Parathyroid adenoma (tissue), 2 donors: ENCODE measurements at regions not wholly inside any gene's neighbourhood (a gene's known extent, or its start where the extent isn't known, plus 50 kb on each side); places are given as distances from the start of the nearest gene placed in this dataset.

Experiments used
- H2AFZ ChIP-seq: fragments of 300-600 bp; sonication (generic); one replicate; pipeline ENCODE4 v1.7.0; 2017; ENCODE audit warnings: antibody characterized with exemption, mild to moderate bottlenecking
- H3K27ac ChIP-seq: fragments of 300-600 bp; sonication (generic); one replicate; pipeline ENCODE4 v1.7.0; 2017
- H3K27me3 ChIP-seq: fragments of 300-600 bp; sonication (generic); one replicate; pipeline ENCODE4 v1.7.0; 2017; ENCODE audit warnings: low read length; ENCODE audit not compliant: control insufficient read depth, insufficient read depth
- H3K36me3 ChIP-seq: fragments of 300-600 bp; sonication (generic); one replicate; pipeline ENCODE4 v1.7.0; 2017; ENCODE audit warnings: low read length; ENCODE audit not compliant: control insufficient read depth, insufficient read depth
- H3K4me1 ChIP-seq: fragments of 300-600 bp; sonication (generic); one replicate; pipeline ENCODE4 v1.7.0; 2017; ENCODE audit warnings: control low read depth
- H3K4me2 ChIP-seq: fragments of 300-600 bp; sonication (generic); one replicate; pipeline ENCODE4 v1.7.0; 2017; ENCODE audit warnings: low read length
- H3K4me3 ChIP-seq: fragments of 300-600 bp; sonication (generic); one replicate; pipeline ENCODE4 v1.7.0; 2017; ENCODE audit warnings: low read depth, low read length
- H3K79me2 ChIP-seq: fragments of 300-600 bp; sonication (generic); one replicate; pipeline ENCODE4 v1.7.0; 2017; ENCODE audit warnings: control low read depth
- H3K9ac ChIP-seq: fragments of 300-600 bp; sonication (generic); one replicate; pipeline ENCODE4 v1.7.0; 2017; ENCODE audit warnings: mild to moderate bottlenecking
- H3K9me3 ChIP-seq: fragments of 300-600 bp; sonication (generic); one replicate; pipeline ENCODE4 v1.7.0; 2017; ENCODE audit warnings: low read length; ENCODE audit not compliant: control insufficient read depth
- TF ChIP-seq, protein P1 (sequence below): fragments of 300-600 bp; sonication (generic); IDR thresholded peaks from one replicate; pipeline ENCODE4 v1.7.0; 2017; ENCODE audit warnings: antibody characterized with exemption, mild to moderate bottlenecking
- donor health status: primary hyperparathyroidism.

DNA sequence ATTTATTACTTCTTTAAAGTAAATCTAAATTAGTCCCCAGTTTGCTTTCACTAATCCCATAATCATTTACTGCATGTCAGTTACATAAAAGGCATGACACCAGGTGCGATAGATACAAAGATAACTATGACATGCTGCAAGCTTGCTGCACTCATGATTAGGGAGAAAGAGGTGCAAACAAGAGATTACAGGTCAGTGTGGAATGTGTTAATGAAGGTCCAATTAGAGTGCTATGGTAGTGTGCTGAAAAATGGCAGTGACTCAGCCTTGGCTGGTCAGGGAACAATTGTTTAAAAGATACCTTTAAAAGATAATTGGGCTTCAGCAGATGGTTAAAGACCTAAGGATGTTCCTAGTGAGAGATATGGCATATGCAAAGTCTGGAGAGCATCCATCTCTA lies 352.6 kb upstream of the TGFBR2 start:
- TF ChIP-seq, protein P1, sequence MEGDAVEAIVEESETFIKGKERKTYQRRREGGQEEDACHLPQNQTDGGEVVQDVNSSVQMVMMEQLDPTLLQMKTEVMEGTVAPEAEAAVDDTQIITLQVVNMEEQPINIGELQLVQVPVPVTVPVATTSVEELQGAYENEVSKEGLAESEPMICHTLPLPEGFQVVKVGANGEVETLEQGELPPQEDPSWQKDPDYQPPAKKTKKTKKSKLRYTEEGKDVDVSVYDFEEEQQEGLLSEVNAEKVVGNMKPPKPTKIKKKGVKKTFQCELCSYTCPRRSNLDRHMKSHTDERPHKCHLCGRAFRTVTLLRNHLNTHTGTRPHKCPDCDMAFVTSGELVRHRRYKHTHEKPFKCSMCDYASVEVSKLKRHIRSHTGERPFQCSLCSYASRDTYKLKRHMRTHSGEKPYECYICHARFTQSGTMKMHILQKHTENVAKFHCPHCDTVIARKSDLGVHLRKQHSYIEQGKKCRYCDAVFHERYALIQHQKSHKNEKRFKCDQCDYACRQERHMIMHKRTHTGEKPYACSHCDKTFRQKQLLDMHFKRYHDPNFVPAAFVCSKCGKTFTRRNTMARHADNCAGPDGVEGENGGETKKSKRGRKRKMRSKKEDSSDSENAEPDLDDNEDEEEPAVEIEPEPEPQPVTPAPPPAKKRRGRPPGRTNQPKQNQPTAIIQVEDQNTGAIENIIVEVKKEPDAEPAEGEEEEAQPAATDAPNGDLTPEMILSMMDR = no peak
- no peak overlapping the region for H3K4me3 ChIP-seq
- H3K4me1 ChIP-seq = no peaks in the 10 kb centered on the region
- H3K9ac ChIP-seq = no peak overlapping the region
- no peaks in the 10 kb centered on the region for H3K27me3 ChIP-seq
- no peaks in the 10 kb centered on the region for H3K79me2 ChIP-seq
- H3K36me3 ChIP-seq = no peaks in the 10 kb centered on the region
- H3K27ac ChIP-seq = no peak overlapping the region
- H2AFZ ChIP-seq = no peak overlapping the region
- H3K4me2 ChIP-seq = no peak overlapping the region
- H3K9me3 ChIP-seq = no peaks in the 10 kb centered on the region

DNA sequence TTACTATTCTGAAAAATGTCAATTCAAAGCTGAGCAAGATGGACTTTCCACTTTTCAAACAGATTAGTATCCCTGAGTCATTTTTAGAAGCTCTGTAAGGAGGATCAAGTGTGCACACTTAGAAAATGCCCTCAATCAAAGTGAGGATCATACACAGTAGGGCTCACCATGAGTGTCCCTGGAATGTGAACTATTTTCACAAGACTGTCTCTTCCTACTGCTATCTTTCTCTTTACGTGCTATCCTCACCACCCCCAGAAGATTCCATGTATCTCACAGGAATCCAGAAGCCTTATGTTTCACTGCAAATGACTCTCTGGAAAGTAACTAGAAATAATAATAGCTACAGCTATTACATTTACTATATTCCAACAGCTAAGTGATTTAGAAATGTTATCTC lies 349.9 kb upstream of the TGFBR2 start:
- H3K9me3 ChIP-seq = no peaks in the 10 kb centered on the region
- no peak overlapping the region for H2AFZ ChIP-seq
- H3K27ac ChIP-seq = no peak overlapping the region
- H3K4me2 ChIP-seq = no peak overlapping the region
- no peaks in the 10 kb centered on the region for H3K27me3 ChIP-seq
- no peak overlapping the region for H3K9ac ChIP-seq
- no peak overlapping the region for H3K4me3 ChIP-seq
- TF ChIP-seq, protein P1 = no peak
- H3K36me3 ChIP-seq = no peaks in the 10 kb centered on the region
- H3K4me1 ChIP-seq = no peaks in the 10 kb centered on the region
- no peaks in the 10 kb centered on the region for H3K79me2 ChIP-seq

DNA sequence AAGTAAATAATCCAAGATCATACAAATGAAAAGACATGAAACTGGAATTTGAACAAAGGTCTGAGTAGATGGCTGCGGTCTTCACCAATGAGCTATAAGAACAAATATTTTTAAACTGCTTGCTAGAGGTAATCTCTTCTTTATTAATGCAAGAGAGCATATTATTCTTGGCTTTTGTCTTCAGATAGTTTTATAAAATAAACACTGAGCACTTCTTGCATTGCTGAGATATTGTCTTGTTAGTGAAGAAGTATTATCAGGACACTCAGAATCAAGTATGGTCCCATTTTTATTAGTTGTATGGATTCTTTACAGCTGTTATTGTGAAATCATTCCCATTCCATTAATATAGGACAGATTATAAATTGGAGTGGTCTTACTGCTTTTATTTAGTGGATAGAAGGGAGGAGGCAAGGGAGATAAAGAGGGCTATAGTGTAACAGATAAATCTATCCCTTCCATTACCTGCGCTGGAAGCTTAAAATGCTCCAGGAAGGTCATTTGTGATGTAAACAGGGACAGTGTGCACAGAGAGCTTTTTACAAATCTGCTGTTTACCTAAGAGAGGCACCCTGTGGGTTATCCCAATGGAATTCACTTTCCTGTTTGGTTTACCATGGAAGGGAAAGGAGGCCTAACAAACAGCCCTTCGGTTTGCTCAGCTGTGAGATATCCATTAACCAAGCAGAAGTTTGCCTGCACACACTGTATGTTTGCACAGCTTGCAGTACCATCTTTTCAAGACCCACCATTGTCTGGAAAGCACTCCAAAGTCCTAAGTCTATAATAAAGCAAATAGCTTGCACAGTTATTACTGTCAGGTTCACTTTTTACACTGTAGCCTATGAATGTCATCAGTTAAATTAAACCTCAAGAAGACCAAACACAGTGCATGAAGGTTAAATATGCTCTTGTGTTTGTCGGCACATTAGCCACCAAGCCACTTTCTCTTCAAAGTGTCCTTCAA lies 347.7 kb upstream of the TGFBR2 start:
- TF ChIP-seq, protein P1 = no peak
- Histone ChIP-seq H3K27ac (no peak overlapping the region), H3K27me3 (no peaks in the 10 kb centered on the region)

DNA sequence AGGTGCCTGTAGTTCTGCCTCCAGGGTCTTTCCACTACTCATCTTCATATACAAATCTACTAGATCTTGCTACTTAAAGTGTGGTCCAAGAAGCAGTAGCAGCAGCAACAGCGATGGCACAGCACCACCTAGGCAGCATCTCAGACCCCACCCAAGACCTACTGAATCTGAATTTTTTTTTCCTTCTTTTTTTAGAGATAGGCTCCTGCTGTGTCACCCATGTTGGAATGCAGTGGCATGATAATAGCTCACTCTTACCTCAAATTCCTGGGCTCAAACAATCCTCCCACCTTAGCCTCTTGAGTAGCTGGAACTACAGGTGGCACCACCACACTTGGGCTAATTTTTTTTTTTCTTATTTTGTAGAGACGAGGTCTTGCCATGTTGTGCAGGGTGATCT lies 346.7 kb upstream of the TGFBR2 start:
- no peak overlapping the region for H3K27ac ChIP-seq
- TF ChIP-seq, protein P1 = no peak
- no peaks in the 10 kb centered on the region for H3K79me2 ChIP-seq

More for the DNA sequence above, 347.7 kb upstream of the TGFBR2 start:
- no peak overlapping the region for H3K4me2 ChIP-seq
- H3K36me3 ChIP-seq = no peaks in the 10 kb centered on the region
- no peaks in the 10 kb centered on the region for H3K79me2 ChIP-seq
- no peaks in the 10 kb centered on the region for H3K4me1 ChIP-seq
- H3K4me3 ChIP-seq = no peak overlapping the region
- H2AFZ ChIP-seq = no peak overlapping the region
- H3K9ac ChIP-seq = no peak overlapping the region
- no peaks in the 10 kb centered on the region for H3K9me3 ChIP-seq

More for the DNA sequence above, 346.7 kb upstream of the TGFBR2 start:
- no peaks in the 10 kb centered on the region for H3K4me1 ChIP-seq
- no peak overlapping the region for H2AFZ ChIP-seq
- no peak overlapping the region for H3K4me3 ChIP-seq
- H3K9ac ChIP-seq = no peak overlapping the region
- H3K27me3 ChIP-seq = no peaks in the 10 kb centered on the region
- H3K36me3 ChIP-seq = no peaks in the 10 kb centered on the region
- no peaks in the 10 kb centered on the region for H3K9me3 ChIP-seq
- no peak overlapping the region for H3K4me2 ChIP-seq
